ENCODE measurements at regions not wholly inside any gene's neighbourhood (a gene's known extent, or its start where the extent isn't known, plus 50 kb on each side); places are given as distances from the start of the nearest gene placed in this dataset.
"Not testable (repeated sequence)": the region's sequence is repeated elsewhere in the genome, so short reads cannot be mapped to it uniquely, and the experiment has no call there.

DNA sequence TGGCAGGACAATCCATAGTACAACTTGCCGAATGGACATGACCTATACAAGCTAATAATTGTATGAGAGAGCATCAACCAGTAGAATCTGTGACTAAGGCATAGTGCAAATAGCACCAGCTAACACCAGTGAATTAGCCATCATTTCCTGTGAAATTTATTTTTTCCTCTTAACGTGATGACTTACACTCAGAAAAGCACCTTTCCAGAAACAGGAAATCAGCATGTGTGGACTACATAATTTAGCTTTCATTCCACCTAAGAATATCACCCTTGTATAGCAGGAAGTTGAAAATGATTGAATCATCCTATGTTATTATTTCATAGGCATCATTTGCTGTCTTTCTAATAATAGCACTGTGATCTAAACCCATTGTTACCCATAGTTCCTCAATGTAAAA, 1393.4 kb upstream of the PCDH7 start:
- DNase-seq = no peak
- no peaks in the 10 kb centered on the region for H3K27me3 ChIP-seq
- WGBS, 2 donors = 41 to 68% methylated on average over 2 of the region's 2 CpGs
- H3K27ac ChIP-seq = no peak overlapping the region
- no peaks in the 10 kb centered on the region for H3K4me1 ChIP-seq
- H3K36me3 ChIP-seq (replicated peaks in 1 of 2; ENCODE audit: insufficient read depth in 1 of 2, low read depth in 2 of 2) = no peaks in the 10 kb centered on the region
- no peak for TF ChIP-seq POLR2A (IDR thresholded peaks at IDR 0.05)
- intact Hi-C loops (cut with DNase I) = no loop called here
- no peak for ATAC-seq
- no peaks in the 10 kb centered on the region for H3K9me3 ChIP-seq
- no peak overlapping the region for H3K4me3 ChIP-seq

DNA sequence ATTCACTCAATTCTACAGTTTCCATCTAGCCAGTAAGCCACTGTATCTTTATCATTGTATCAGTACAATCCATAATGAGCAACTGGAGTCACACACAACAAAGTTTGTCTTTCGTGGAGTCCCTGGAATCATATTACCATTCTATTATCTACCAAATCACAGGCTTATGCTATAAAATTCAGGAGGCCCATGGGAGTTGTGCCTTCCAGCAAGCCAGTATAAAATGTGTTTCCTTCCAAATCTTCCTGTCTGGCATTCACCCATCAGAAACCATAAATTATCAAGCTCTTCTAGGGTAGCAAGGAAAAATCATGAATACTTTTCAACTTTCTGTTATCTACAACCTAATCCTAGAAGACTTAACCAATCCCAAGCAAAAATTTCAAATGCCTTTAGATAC, 1383.3 kb upstream of the PCDH7 start:
- Histone ChIP-seq H3K4me1 (no peaks in the 10 kb centered on the region), H3K36me3 (replicated peaks in 1 of 2; ENCODE audit: insufficient read depth in 1 of 2, low read depth in 2 of 2) (no peaks in the 10 kb centered on the region), H3K27ac (no peak overlapping the region), H3K9me3 (no peaks in the 10 kb centered on the region), H3K27me3 (no peaks in the 10 kb centered on the region), H3K4me3 (no peak overlapping the region)
- ATAC-seq (no peak), DNase-seq (no peak)
- intact Hi-C loops (cut with DNase I) = no loop called here
- TF ChIP-seq POLR2A (IDR thresholded peaks at IDR 0.05) = no peak
- TF ChIP-seq, protein P1, sequence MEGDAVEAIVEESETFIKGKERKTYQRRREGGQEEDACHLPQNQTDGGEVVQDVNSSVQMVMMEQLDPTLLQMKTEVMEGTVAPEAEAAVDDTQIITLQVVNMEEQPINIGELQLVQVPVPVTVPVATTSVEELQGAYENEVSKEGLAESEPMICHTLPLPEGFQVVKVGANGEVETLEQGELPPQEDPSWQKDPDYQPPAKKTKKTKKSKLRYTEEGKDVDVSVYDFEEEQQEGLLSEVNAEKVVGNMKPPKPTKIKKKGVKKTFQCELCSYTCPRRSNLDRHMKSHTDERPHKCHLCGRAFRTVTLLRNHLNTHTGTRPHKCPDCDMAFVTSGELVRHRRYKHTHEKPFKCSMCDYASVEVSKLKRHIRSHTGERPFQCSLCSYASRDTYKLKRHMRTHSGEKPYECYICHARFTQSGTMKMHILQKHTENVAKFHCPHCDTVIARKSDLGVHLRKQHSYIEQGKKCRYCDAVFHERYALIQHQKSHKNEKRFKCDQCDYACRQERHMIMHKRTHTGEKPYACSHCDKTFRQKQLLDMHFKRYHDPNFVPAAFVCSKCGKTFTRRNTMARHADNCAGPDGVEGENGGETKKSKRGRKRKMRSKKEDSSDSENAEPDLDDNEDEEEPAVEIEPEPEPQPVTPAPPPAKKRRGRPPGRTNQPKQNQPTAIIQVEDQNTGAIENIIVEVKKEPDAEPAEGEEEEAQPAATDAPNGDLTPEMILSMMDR (IDR thresholded peaks at IDR 0.05) = no peak
- 25 to 54% methylated on average over 1 of the region's 1 CpG for WGBS, 2 donors

DNA sequence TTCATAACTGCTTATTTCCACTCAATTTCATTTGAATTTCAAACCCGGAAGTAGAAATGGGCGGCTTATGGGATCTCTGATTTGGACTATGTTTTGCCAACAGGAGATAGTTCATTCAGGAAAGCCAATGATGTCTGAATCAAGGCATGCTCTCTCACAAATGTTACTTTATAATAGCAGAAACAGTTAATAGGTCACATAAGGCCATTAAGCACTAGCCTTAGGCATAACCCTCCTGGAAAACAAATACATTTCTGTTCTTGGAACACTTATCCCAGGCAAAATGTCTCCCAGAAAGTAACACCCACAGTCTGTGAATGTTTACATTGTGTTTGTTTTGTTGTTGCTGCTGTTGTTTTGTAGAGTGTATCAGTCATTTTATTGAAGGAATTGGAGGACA, 1347.2 kb upstream of the PCDH7 start:
- no peak for TF ChIP-seq POLR2A (IDR thresholded peaks at IDR 0.05)
- TF ChIP-seq, protein P1 (IDR thresholded peaks at IDR 0.05) = no peak
- DNase-seq = no peak
- Histone ChIP-seq H3K36me3 (replicated peaks in 1 of 2; ENCODE audit: insufficient read depth in 1 of 2, low read depth in 2 of 2) (no peaks in the 10 kb centered on the region), H3K4me3 (no peak overlapping the region), H3K9me3 (no peaks in the 10 kb centered on the region), H3K4me1 (no peaks in the 10 kb centered on the region), H3K27ac (no peak overlapping the region), H3K27me3 (peaks cover 0 to 3% of the 10 kb centered on the region in 2 donors)
- no peak for ATAC-seq
- intact Hi-C loops (cut with DNase I) = no loop called here
- 73 to 77% methylated on average over 2 of the region's 2 CpGs for WGBS, 2 donors

GRCh38 chr4:29375716-29376115, 1344.5 kb upstream of the PCDH7 start:
- intact Hi-C loops (cut with DNase I) = no loop called here
- Histone ChIP-seq H3K27ac (no peak overlapping the region), H3K4me1 (no peaks in the 10 kb centered on the region), H3K27me3 (peaks cover 0 to 4% of the 10 kb centered on the region in 2 donors), H3K4me3 (no peak overlapping the region), H3K36me3 (replicated peaks in 1 of 2; ENCODE audit: insufficient read depth in 1 of 2, low read depth in 2 of 2) (no peaks in the 10 kb centered on the region), H3K9me3 (no peaks in the 10 kb centered on the region)
- DNase-seq (no peak), ATAC-seq (no peak)
- 15 to 16% methylated on average over 1 of the region's 1 CpG for WGBS, 2 donors
- no peak for TF ChIP-seq POLR2A (IDR thresholded peaks at IDR 0.05)
- TF ChIP-seq, protein P1 (IDR thresholded peaks at IDR 0.05) = no peak

DNA sequence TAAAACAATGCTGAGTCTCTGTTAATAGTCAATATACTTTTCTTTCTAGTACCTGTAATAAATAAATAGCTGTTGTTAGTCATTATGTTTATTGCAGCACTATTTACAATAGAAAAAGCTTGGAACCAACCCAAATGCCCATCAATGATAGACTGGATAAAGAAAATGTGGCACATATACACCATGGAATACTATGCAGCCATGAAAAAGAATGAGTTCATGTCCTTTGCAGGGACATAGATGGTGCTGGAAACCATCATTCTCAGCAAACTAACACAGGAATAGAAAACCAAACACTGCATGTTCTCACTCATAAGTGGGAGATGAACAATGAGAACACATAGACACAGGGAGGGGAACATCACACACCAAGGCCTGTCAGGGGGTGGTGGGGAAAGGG, 1341.9 kb upstream of the PCDH7 start:
- DNase-seq; intact Hi-C loops (cut with DNase I); H3K4me1 ChIP-seq; H3K27ac ChIP-seq; H3K27me3 ChIP-seq; ATAC-seq; H3K4me3 ChIP-seq; H3K36me3 ChIP-seq (replicated peaks in 1 of 2; ENCODE audit: insufficient read depth in 1 of 2, low read depth in 2 of 2); H3K9me3 ChIP-seq: not testable (repeated sequence)

GRCh38 chr4:29390921-29391320, 1329.2 kb upstream of the PCDH7 start:
- 79 to 84% methylated on average over 1 of the region's 1 CpG for WGBS, 2 donors
- intact Hi-C loops (cut with DNase I) = no loop called here
- Histone ChIP-seq H3K27me3 (no peaks in the 10 kb centered on the region), H3K36me3 (replicated peaks in 1 of 2; ENCODE audit: insufficient read depth in 1 of 2, low read depth in 2 of 2) (no peaks in the 10 kb centered on the region), H3K27ac (no peak overlapping the region), H3K4me3 (no peak overlapping the region), H3K4me1 (no peaks in the 10 kb centered on the region), H3K9me3 (no peaks in the 10 kb centered on the region)
- no peak for ATAC-seq
- no peak for DNase-seq
- TF ChIP-seq, protein P1 (IDR thresholded peaks at IDR 0.05) = no peak
- no peak for TF ChIP-seq POLR2A (IDR thresholded peaks at IDR 0.05)

All from body of pancreas (tissue), 4 donors.